HuH-7 (cell line): ENCODE measurements at regions not wholly inside any gene's neighbourhood (a gene's known extent, or its start where the extent isn't known, plus 50 kb on each side); places are given as distances from the start of the nearest gene placed in this dataset.
"Not testable (repeated sequence)": the region's sequence is repeated elsewhere in the genome, so short reads cannot be mapped to it uniquely, and the experiment has no call there.

Experiments
- DNase-seq: peaks from one replicate; pipeline ENCODE4 v3.0.0; 2011; ENCODE audit warnings: low spot score

- DNase-seq: no peak
Observed at GRCh38 chr10:62498271-62498670, 124.1 kb downstream of the ZNF365 start.

GRCh38 chr10:62500116-62500515 is 125.9 kb downstream of the ZNF365 start:
- DNase-seq: not testable (repeated sequence)

- DNase-seq: no peak
Observed at GRCh38 chr10:62501547-62501946, 127.4 kb downstream of the ZNF365 start.

- DNase-seq: no peak
Observed at GRCh38 chr10:62502995-62503613, 128.9 kb downstream of the ZNF365 start.

- no peak for DNase-seq
Observed at GRCh38 chr10:62503872-62504271, 129.7 kb downstream of the ZNF365 start.

GRCh38 chr10:62506371-62506770 is 132.2 kb downstream of the ZNF365 start:
- DNase-seq: no peak

- no peak for DNase-seq
Observed at GRCh38 chr10:62511238-62511637, 137.1 kb downstream of the ZNF365 start.

- DNase-seq: no peak
Observed at GRCh38 chr10:62511656-62512055, 137.5 kb downstream of the ZNF365 start.

GRCh38 chr10:62512732-62513475 is 138.7 kb downstream of the ZNF365 start:
- DNase-seq: no peak

GRCh38 chr10:62514079-62514693 is 140.0 kb downstream of the ZNF365 start:
- DNase-seq: no peak

- DNase-seq: no peak
Observed at GRCh38 chr10:62517252-62517651, 143.1 kb downstream of the ZNF365 start.

- no peak for DNase-seq
Observed at GRCh38 chr10:62527019-62527827, 153.1 kb downstream of the ZNF365 start.

GRCh38 chr10:62528441-62528840 is 154.3 kb downstream of the ZNF365 start:
- no peak for DNase-seq

GRCh38 chr10:62529396-62529795 is 155.2 kb downstream of the ZNF365 start:
- no peak for DNase-seq

GRCh38 chr10:62534031-62534430 is 159.9 kb downstream of the ZNF365 start:
- DNase-seq: no peak

- DNase-seq: no peak
Observed at GRCh38 chr10:62538606-62539005, 164.4 kb downstream of the ZNF365 start.

- DNase-seq: no peak
Observed at GRCh38 chr10:62540389-62540788, 166.2 kb downstream of the ZNF365 start.

GRCh38 chr10:62541811-62542210 is 167.6 kb downstream of the ZNF365 start:
- DNase-seq: no peak

GRCh38 chr10:62543571-62544355 is 169.6 kb downstream of the ZNF365 start:
- no peak for DNase-seq

GRCh38 chr10:62545160-62546066 is 171.2 kb downstream of the ZNF365 start:
- no peak for DNase-seq

- no peak for DNase-seq
Observed at GRCh38 chr10:62548686-62549085, 174.5 kb downstream of the ZNF365 start.
